ENCODE measurements at regions not wholly inside any gene's neighbourhood (a gene's known extent, or its start where the extent isn't known, plus 50 kb on each side); places are given as distances from the start of the nearest gene placed in this dataset.

- intact Hi-C loops (cut with micrococcal nuclease) = no loop called here
- H3K27ac Mint-ChIP-seq = no peak overlapping the region
- no peak overlapping the region for H3K4me3 Mint-ChIP-seq
- no peaks in the 10 kb centered on the region for H3K36me3 Mint-ChIP-seq
- Histone ChIP-seq H3K4me1 (ENCODE audit: control insufficient read depth in 1 of 2, insufficient read depth in 2 of 2, low read length in 2 of 2) (no peaks in the 10 kb centered on the region), H3K4me3 (replicated peaks in 1 of 3; ENCODE audit: low read depth in 2 of 3, low read length in 3 of 3) (no peak overlapping the region), H3K36me3 (replicated peaks in 1 of 2; ENCODE audit: control insufficient read depth in 1 of 2, insufficient read depth in 2 of 2, low read length in 2 of 2) (no peaks in the 10 kb centered on the region), H3K27ac (ENCODE audit: low read depth in 1 of 2, low read length in 2 of 2) (no peak overlapping the region), H3K4me2 (replicated peaks; ENCODE audit: extremely low read depth, low read length, poor library complexity, severe bottlenecking) (no peak overlapping the region), H4K20me1 (ENCODE audit: insufficient read depth, low read length) (no peaks in the 10 kb centered on the region), H2AFZ (ENCODE audit: insufficient read depth, low read depth, low read length, poor library complexity, severe bottlenecking) (no peak overlapping the region), H3K9ac (ENCODE audit: insufficient read depth, low read length, poor library complexity, severe bottlenecking) (no peak overlapping the region), H3K9me3 (replicated peaks in 1 of 2; ENCODE audit: control insufficient read depth in 1 of 2, insufficient read depth in 1 of 2, low read length in 2 of 2) (peaks cover 16 to 18% of the 10 kb centered on the region in 2 donors), H3K27me3 (ENCODE audit: control insufficient read depth in 2 of 2, insufficient read depth in 2 of 2, low read length in 2 of 2) (no peaks in the 10 kb centered on the region), H3K79me2 (ENCODE audit: insufficient read depth, low read length) (no peaks in the 10 kb centered on the region)
- H3K4me1 Mint-ChIP-seq = no peaks in the 10 kb centered on the region
- DNase-seq = no peak
- H3K9me3 Mint-ChIP-seq = peaks cover 14 to 25% (median 20%) of the 10 kb centered on the region in 7 donors
- TF ChIP-seq CTCF (IDR thresholded peaks at IDR 0.05) = no peak
- 100% methylated on average over 1 of the region's 2 CpGs for WGBS (ENCODE audit: insufficient coverage)
- peaks cover 0 to 2% (median 2%) of the 10 kb centered on the region in 3 donors for H3K27me3 Mint-ChIP-seq (ENCODE audit: low read depth in 3 of 3)
Measured at GRCh38 chr9:108698231-108698630, 157.6 kb downstream of the ACTL7B start.

- Histone ChIP-seq H3K4me2 (replicated peaks; ENCODE audit: extremely low read depth, low read length, poor library complexity, severe bottlenecking) (no peak overlapping the region), H3K36me3 (replicated peaks in 1 of 2; ENCODE audit: control insufficient read depth in 1 of 2, insufficient read depth in 2 of 2, low read length in 2 of 2) (no peaks in the 10 kb centered on the region), H2AFZ (ENCODE audit: insufficient read depth, low read depth, low read length, poor library complexity, severe bottlenecking) (no peak overlapping the region), H3K9ac (ENCODE audit: insufficient read depth, low read length, poor library complexity, severe bottlenecking) (no peak overlapping the region), H3K27ac (ENCODE audit: low read depth in 1 of 2, low read length in 2 of 2) (no peak overlapping the region), H3K27me3 (ENCODE audit: control insufficient read depth in 2 of 2, insufficient read depth in 2 of 2, low read length in 2 of 2) (no peaks in the 10 kb centered on the region), H3K4me3 (replicated peaks in 1 of 3; ENCODE audit: low read depth in 2 of 3, low read length in 3 of 3) (no peak overlapping the region), H3K79me2 (ENCODE audit: insufficient read depth, low read length) (no peaks in the 10 kb centered on the region), H4K20me1 (ENCODE audit: insufficient read depth, low read length) (no peaks in the 10 kb centered on the region), H3K4me1 (ENCODE audit: control insufficient read depth in 1 of 2, insufficient read depth in 2 of 2, low read length in 2 of 2) (no peaks in the 10 kb centered on the region), H3K9me3 (replicated peaks in 1 of 2; ENCODE audit: control insufficient read depth in 1 of 2, insufficient read depth in 1 of 2, low read length in 2 of 2) (peaks cover 16 to 18% of the 10 kb centered on the region in 2 donors)
- no peaks in the 10 kb centered on the region for H3K4me1 Mint-ChIP-seq
- intact Hi-C loops (cut with micrococcal nuclease) = no loop called here
- H3K4me3 Mint-ChIP-seq = no peak overlapping the region
- DNase-seq = no peak
- peaks cover 0 to 2% (median 2%) of the 10 kb centered on the region in 3 donors for H3K27me3 Mint-ChIP-seq (ENCODE audit: low read depth in 3 of 3)
- H3K36me3 Mint-ChIP-seq = no peaks in the 10 kb centered on the region
- H3K9me3 Mint-ChIP-seq = peaks cover 14 to 25% (median 20%) of the 10 kb centered on the region in 7 donors
- no peak overlapping the region for H3K27ac Mint-ChIP-seq
- WGBS (ENCODE audit: insufficient coverage) = 100% methylated on average over 2 of the region's 3 CpGs
- TF ChIP-seq CTCF (IDR thresholded peaks at IDR 0.05) = no peak
Measured at GRCh38 chr9:108696156-108696555, 159.6 kb downstream of the ACTL7B start.

Measured in CD14-positive monocyte (primary cell).